Right lobe of liver (tissue), 4 donors: ENCODE measurements at regions not wholly inside any gene's neighbourhood (a gene's known extent, or its start where the extent isn't known, plus 50 kb on each side); places are given as distances from the start of the nearest gene placed in this dataset.

ENCODE experiments used
- POLR2A ChIP-seq: fragments of 450-650 bp; IDR thresholded peaks from one replicate; pipeline ENCODE4 v1.6.1; 2017; ENCODE audit warnings: antibody characterized with exemption, mild to moderate bottlenecking
- TF ChIP-seq, protein P1 (sequence below), 4 donors: fragments of 200-600 bp in 3 of 4; fragments of 450-650 bp in 1 of 4; IDR thresholded peaks; one replicate each; pipeline versions ENCODE4 v1.5.1 to v1.8.0; 2016 to 2022; ENCODE audit warnings: antibody characterized with exemption in 4 of 4, mild to moderate bottlenecking in 2 of 4
- donor health status: DM: no; HTN: no; CAD: no.
- donor health status: DM: no; HTN: no; CAD: no.
- donor health status: DM: no; HTN: yes; CAD: no.

DNA sequence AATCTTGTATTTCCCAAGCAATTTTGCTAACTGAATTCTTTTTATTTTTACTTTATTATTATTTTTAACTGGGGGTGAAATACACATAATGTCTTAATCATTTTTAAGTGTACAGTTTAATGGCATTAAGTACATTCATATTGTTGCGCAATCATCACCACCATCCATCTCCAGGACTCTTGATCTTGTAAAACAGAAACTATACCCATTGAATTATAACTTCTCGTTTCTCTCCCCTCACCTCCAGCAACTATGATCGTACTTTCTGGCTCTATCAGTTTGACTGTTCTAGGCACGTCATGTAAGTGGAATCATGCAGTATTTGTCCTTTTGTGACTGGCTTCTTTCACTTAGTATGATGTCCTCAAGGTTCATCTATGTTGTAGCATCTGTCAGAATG, 108.8 kb downstream of the ARL5B start:
- TF ChIP-seq, protein P1, sequence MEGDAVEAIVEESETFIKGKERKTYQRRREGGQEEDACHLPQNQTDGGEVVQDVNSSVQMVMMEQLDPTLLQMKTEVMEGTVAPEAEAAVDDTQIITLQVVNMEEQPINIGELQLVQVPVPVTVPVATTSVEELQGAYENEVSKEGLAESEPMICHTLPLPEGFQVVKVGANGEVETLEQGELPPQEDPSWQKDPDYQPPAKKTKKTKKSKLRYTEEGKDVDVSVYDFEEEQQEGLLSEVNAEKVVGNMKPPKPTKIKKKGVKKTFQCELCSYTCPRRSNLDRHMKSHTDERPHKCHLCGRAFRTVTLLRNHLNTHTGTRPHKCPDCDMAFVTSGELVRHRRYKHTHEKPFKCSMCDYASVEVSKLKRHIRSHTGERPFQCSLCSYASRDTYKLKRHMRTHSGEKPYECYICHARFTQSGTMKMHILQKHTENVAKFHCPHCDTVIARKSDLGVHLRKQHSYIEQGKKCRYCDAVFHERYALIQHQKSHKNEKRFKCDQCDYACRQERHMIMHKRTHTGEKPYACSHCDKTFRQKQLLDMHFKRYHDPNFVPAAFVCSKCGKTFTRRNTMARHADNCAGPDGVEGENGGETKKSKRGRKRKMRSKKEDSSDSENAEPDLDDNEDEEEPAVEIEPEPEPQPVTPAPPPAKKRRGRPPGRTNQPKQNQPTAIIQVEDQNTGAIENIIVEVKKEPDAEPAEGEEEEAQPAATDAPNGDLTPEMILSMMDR (IDR thresholded peaks at IDR 0.05): no peak
- no peak for TF ChIP-seq POLR2A
